EH (cell line): ENCODE measurements at regions not wholly inside any gene's neighbourhood (a gene's known extent, or its start where the extent isn't known, plus 50 kb on each side); places are given as distances from the start of the nearest gene placed in this dataset.

Source experiments
- DNase-seq: peaks from one replicate; pipeline ENCODE4 v3.0.0-alpha.2; 2015; ENCODE audit warnings: low read depth

DNA sequence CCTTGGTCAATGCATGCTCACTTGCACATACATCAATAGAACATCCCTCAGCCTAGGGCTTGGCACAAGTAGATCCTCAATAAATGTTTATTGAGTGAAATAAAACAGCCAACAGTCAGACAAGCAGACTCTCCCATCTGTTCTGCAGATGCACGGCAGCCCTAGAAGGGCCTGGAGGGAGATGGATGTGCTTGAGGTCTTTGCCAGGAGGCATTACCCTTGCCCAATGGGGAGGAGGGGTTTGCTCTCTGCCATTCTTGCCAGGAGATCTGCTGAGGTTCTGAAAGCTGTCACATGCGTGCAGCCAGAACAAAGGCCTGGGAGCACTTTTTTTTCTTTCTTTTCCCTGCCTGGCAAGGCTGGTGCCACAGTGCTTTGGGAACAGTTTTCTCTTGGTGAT lies 349.3 kb upstream of the THRB start:
- DNase-seq = no peak

GRCh38 chr3:24845524-24846155 lies 351.0 kb upstream of the THRB start:
- DNase-seq = no peak

DNA sequence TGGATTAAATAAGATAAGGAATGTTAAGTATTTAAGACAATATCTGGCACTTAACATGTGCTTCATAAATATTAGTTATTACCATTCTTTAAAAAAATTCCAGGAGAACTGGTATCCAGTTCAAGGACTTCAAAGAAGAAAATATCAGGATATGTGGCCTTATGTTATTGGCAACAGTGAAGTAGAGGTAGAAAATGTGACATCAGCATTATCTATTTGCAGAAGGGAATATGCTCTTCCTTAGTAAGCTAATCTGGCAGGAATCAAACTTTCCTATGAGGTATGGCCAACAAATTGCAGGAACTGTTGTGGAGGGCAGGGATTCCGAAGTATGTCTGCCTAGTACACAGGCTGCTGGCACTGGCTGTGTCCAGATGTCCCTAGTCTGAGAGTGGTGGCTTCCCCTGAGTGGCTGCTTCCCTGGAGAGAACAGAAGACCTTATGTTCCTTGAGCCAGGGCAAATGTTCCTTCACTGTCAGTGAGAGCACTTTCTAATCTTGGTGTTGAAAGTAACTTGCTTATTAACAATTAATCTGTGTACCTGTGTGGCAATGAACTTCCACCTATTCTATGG lies 351.7 kb upstream of the THRB start:
- DNase-seq = no peak

GRCh38 chr3:24850245-24850644 lies 355.6 kb upstream of the THRB start:
- no peak for DNase-seq

GRCh38 chr3:24853685-24854490 lies 359.2 kb upstream of the THRB start:
- no peak for DNase-seq

- DNase-seq = no peak
Observed at GRCh38 chr3:24854748-24855147, 360.1 kb upstream of the THRB start.

DNA sequence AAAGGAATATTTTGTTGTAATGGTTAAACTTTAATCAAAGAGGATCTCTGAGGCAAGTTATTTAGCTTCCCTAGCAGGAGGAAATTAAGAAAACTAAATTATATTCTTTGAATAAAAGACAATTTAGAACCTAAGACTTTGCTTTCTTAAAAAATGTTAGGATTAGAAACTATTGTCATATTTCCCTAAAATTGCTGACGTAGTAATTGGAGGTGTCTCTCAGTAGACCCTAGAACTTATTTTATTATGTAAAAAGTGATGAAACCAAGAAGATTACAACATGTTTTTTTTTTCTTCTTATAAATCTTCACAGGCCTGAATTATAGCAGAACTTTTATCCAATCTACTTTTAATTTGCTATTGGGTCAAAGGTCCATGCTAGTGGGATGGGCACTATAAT lies 363.3 kb upstream of the THRB start:
- DNase-seq = no peak

DNA sequence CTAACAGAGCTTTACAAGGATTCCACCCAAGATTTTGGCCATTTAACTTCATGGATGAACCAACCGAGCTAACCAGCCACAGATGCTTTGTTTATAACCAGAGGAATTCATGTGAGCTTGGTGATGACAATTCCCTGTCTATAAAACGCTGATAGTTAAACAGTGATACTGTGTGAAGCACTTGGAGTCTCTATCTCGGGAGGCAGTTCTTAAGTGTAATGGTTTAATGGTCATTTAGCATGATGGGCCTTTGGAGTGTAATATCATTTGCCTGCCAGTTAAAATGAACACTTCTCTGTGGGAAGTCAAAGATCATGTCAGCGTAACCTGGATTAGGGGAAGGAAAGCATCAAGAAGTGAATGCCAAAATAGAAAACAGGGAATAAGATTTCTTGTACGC lies 368.6 kb upstream of the THRB start:
- no peak for DNase-seq

GRCh38 chr3:24867783-24868182 lies 373.1 kb upstream of the THRB start:
- no peak for DNase-seq

GRCh38 chr3:24881239-24881638 lies 386.6 kb upstream of the THRB start:
- DNase-seq = no peak

GRCh38 chr3:24886501-24886900 lies 391.9 kb upstream of the THRB start:
- DNase-seq = no peak

DNA sequence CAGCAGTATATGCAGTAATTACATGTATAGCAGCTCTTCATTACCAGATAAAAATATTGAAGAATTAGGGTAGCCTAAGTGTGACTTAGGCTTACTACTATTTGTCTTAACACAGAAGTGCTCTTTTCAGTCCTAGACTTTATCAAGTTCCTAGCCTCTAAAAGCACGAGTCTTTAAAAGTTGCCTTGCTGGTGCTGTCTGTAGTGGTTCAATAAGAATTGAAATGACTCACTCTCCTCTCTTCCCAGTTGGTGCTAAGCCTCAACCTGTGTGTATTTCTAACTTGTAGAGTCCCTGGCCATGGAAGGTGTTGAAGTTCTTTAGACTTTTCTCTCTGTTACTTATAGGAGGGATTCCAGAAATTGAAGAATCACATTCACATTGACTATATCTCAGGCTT lies 395.4 kb upstream of the THRB start:
- no peak for DNase-seq

GRCh38 chr3:24899373-24899772 lies 404.7 kb upstream of the THRB start:
- no peak for DNase-seq

- DNase-seq = no peak
Observed at GRCh38 chr3:24899901-24900603, 405.4 kb upstream of the THRB start.

DNA sequence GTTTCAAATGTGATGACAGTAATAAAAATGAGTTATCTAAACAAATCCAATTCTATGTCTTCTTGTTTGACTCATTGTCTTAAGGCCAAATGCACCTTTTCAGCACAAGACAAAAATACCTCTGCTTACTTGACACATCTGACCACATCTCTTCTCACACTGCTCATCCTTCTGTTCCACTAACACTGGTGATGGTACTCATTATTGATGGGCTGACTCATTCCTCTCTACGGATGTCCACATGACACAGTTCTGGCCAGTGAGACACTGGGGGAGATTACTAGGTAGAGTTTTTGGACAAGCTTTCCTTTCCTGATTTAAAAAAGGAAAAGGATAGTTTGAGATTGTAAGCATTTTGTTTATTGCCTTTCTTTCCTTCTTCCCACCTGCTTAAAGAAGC lies 410.6 kb upstream of the THRB start:
- no peak for DNase-seq

GRCh38 chr3:24907106-24907505 lies 412.5 kb upstream of the THRB start:
- DNase-seq = no peak

DNA sequence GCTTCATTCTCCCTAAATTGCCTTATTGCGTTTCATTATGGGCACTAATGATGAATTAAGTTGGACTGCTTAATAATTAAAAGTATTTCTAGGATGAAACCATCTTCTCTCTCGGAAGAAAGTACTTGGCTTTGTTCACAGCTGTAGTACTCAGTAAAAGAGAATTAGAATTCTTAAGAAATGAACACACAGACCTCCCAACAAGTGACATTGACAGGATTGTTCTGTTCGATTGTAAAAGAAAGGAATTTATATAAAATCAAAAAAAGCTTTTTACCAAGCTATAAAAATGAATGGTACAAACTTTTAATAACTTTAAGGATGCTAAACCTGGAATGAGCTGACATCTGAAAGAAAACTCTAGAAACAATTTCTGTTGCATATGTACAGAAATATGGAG lies 416.4 kb upstream of the THRB start:
- DNase-seq = no peak

- DNase-seq = no peak
Observed at GRCh38 chr3:24915639-24916038, 421.0 kb upstream of the THRB start.

DNA sequence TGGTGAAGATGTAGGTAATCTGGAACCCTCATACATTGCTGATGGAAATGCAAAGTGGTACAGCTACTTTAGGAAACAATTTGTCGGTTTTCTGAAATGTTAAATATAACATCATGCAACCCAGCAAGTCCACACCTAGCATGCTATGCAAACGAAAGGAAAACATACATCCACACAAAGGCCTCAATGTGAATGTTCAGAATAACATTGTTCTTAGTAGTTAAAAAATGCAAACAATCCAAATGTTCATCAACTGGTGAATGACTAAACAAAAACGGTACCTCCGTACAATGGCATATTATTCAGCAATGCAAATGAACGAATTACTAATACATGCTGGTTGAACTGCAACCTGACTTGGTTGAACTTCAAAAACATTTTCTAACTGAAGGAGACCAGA lies 423.3 kb upstream of the THRB start:
- DNase-seq = no peak

DNA sequence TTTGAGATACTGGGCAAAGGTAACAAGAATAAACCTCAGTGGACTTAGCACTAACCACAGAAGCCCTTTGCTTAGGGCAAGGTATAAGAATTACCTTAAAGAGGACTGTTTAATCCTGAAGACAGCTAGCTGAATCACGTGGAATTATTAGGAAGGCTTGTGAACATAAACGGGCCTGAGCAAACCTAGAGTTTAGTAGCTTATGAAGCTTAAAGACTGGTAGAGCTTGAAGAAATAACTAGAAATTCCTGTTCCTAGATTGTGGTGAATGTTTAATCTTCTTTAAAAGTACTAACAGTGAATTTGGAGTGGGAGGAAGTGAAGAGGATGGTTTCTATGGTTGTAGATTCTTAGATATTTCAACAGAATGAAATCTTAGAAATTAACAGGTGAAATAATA lies 428.9 kb upstream of the THRB start:
- no peak for DNase-seq

DNA sequence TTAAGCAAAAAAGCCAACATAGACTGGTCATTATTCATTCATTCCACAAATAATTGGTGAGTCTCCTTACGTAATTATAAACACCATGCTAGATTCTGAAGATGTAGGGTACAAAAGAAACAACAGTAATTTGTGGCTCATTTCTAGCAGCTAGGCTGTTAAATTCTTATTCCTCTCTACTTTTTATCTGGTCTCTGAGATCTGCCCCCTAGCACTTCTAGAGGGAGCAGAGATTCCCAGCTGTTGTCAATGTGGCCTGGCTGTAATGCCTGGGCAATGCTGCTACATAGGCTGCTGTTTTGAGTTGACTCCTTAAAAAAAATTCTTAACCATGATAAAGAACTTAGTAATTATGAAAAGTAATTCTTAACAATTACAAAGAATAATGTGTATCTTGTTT lies 434.9 kb upstream of the THRB start:
- peak; percentile 8 for DNase-seq

DNA sequence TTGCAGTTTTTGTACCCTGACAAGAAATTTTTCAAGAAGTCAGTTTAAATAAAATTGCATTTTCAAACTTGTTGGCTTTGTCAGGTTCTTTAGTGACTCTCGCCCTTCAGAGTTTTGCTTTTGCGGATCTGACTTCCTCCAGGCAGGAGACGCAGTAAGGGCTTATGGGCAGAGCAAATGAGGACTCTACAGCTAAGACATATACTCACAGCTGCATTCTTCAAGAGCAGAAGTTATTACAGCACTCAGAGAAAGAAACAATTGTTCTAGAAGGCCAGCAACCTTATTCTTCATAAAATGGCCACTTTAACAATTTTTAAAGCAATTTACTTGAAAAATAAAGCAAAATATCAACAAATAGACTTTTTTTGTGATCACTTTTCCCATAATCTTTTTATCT lies 438.8 kb upstream of the THRB start:
- no peak for DNase-seq

DNA sequence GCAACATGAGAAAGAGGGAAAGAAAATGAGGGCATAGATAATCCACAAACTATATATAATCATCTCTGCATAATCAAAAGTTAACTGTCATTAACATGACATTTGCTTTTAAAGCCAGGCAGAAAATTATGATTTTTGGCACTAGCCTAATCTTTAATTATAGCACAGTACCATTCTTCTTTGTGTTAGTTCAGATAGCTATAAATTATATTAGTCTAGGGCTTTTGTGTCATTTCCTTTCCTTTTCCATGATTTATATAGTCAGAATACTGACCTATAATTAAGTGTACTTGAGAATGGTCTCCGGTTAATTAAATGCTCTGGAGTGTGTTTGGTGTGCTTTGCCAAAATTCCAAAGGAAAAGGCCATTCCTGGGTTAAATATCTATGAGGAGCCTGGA lies 441.9 kb upstream of the THRB start:
- DNase-seq = no peak
